ENCODE measurements at regions not wholly inside any gene's neighbourhood (a gene's known extent, or its start where the extent isn't known, plus 50 kb on each side); places are given as distances from the start of the nearest gene placed in this dataset.

DNA sequence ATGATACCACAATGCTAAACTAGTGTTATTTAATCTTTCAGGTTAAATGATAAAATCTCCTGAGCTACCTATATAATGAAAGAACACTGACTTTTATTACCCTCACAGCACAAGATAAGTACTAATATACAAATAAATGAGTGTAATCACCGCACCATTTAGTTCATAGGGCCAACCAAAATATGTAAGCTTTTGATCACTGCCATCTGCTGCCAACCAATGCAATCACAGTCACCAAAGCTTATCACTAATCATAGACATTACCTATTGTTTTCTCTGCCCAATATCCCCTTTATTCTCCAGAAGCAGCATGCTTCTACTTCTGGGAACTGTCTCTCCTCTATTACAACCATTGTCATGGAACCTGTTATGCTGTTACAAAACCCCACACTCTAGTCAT, 151.6 kb upstream of the LRATD1 start:
- no peaks in the 10 kb centered on the region for H3K27me3 ChIP-seq (replicated peaks in 1 of 2; ENCODE audit: control insufficient read depth in 2 of 2, insufficient read depth in 2 of 2, low read length in 1 of 2)
- in situ Hi-C loops (cut with MboI) = no loop called here
- DNase-seq (ENCODE audit: low read depth, low spot score) = no peak
- H3K9ac ChIP-seq (ENCODE audit: control insufficient read depth, insufficient read depth, low read length) = no peak overlapping the region
- no peak overlapping the region for H2AFZ ChIP-seq (ENCODE audit: control insufficient read depth, low read depth, low read length)
- H3K79me2 ChIP-seq (ENCODE audit: control insufficient read depth, insufficient read depth, low read length) = no peaks in the 10 kb centered on the region
- no peaks in the 10 kb centered on the region for H3K36me3 ChIP-seq (ENCODE audit: control insufficient read depth in 2 of 2, insufficient read depth in 2 of 2, low read length in 1 of 2)
- BruUV-seq (replicated peaks) = no TSS peak
- no peak for ATAC-seq
- CTCF ChIA-PET = interaction anchor here (0.9 to 3.5 kb wide), 2 partner anchors 96 to 192 kb away, joined by 3 to 13 read pairs; no protein-coding TSS in a partner anchor
- SMC1A ChIA-PET (ENCODE audit: uncharacterized antibody, unreplicated experiment) = interaction anchor here (0.5 to 2.2 kb wide), 3 partner anchors 95 to 766 kb away, joined by 3 to 9 read pairs (median 3); no protein-coding TSS in a partner anchor
- no peak overlapping the region for H3K4me2 ChIP-seq (ENCODE audit: control insufficient read depth, insufficient read depth)
- intact Hi-C loops (cut with micrococcal nuclease; ENCODE audit: unreplicated experiment) = no loop called here
- no peak overlapping the region for H3K27ac ChIP-seq (ENCODE audit: control insufficient read depth, insufficient read depth)
- no peaks in the 10 kb centered on the region for H3K4me1 ChIP-seq (ENCODE audit: control insufficient read depth, insufficient read depth, low read length)
- POLR2A ChIA-PET = no interaction called here
- FAIRE-seq = no peak
- H4K20me1 ChIP-seq (ENCODE audit: control insufficient read depth, insufficient read depth) = no peaks in the 10 kb centered on the region
- no peak for TF ChIP-seq NR2C2 (IDR thresholded peaks at IDR 0.05; ENCODE audit: borderline replicate concordance, control insufficient read depth, insufficient read length, low read depth)
- no peak for TF ChIP-seq WRNIP1 (IDR thresholded peaks at IDR 0.05; ENCODE audit: borderline replicate concordance, low read depth, low read length)
- TF ChIP-seq IKZF2 (IDR thresholded peaks at IDR 0.05) = no peak
- peak; percentile 17; the same call in 1 of the 2 replicates for TF ChIP-seq SMC3 (IDR thresholded peaks at IDR 0.05; ENCODE audit: borderline replicate concordance, low read length)
- no peak for TF ChIP-seq BMI1 (IDR thresholded peaks at IDR 0.05; ENCODE audit: borderline replicate concordance)
- no peak for TF ChIP-seq BACH1 (IDR thresholded peaks at IDR 0.05; ENCODE audit: borderline replicate concordance)
- RAD21 ChIA-PET (ENCODE audit: unreplicated experiment) = interaction anchor here (0.8 to 1.9 kb wide), 3 partner anchors 94 to 193 kb away, joined by 3 to 8 read pairs (median 3); no protein-coding TSS in a partner anchor
- no peak overlapping the region for H3K4me3 ChIP-seq
- 0% methylated on average over 1 of the region's 1 CpG for WGBS (ENCODE audit: insufficient coverage, insufficient replicate concordance, low lambda C conversion rate, missing lambda C conversion rate)
- no peaks in the 10 kb centered on the region for H3K9me3 ChIP-seq (replicated peaks; ENCODE audit: control insufficient read depth, insufficient read depth, low read length)

- no peaks in the 10 kb centered on the region for H3K79me2 ChIP-seq (ENCODE audit: control insufficient read depth, insufficient read depth, low read length)
- H2AFZ ChIP-seq (ENCODE audit: control insufficient read depth, low read depth, low read length) = no peak overlapping the region
- TF ChIP-seq FOS (IDR thresholded peaks at IDR 0.05; ENCODE audit: borderline replicate concordance, extremely low read depth, insufficient read length) (no peak), HDAC6 (IDR thresholded peaks at IDR 0.05; ENCODE audit: unreplicated experiment) (no peak), ZBTB40 (IDR thresholded peaks at IDR 0.05; ENCODE audit: borderline replicate concordance) (no peak), MYB (IDR thresholded peaks at IDR 0.05; ENCODE audit: borderline replicate concordance, low read depth, low read length) (no peak), SMAD1 (IDR thresholded peaks at IDR 0.05; ENCODE audit: low read depth, partially characterized antibody) (no peak), CREB1 (IDR thresholded peaks at IDR 0.05; ENCODE audit: low read depth) (no peak), POLR2A (IDR thresholded peaks at IDR 0.05; ENCODE audit: low read depth, low read length) (no peak), STAT1 (conservative IDR thresholded peaks at IDR 0.05) (no peak), EZH2 (IDR thresholded peaks at IDR 0.05; ENCODE audit: borderline replicate concordance, control insufficient read depth, low read depth, low read length) (no peak)
These were observed 139.5 kb upstream of the LRATD1 start for GRCh38 chr2:14492920-14493503.

More at GRCh38 chr2:14492920-14493503, 139.5 kb upstream of the LRATD1 start:
- no peak for DNase-seq (ENCODE audit: low read depth, low spot score)
- FAIRE-seq = no peak
- no peak overlapping the region for H3K4me3 ChIP-seq
- no peak overlapping the region for H3K4me2 ChIP-seq (ENCODE audit: control insufficient read depth, insufficient read depth)
- H3K9me3 ChIP-seq (replicated peaks; ENCODE audit: control insufficient read depth, insufficient read depth, low read length) = no peaks in the 10 kb centered on the region
- no peak for ATAC-seq
- intact Hi-C loops (cut with micrococcal nuclease; ENCODE audit: unreplicated experiment) = no loop called here
- no peaks in the 10 kb centered on the region for H3K36me3 ChIP-seq (ENCODE audit: control insufficient read depth in 2 of 2, insufficient read depth in 2 of 2, low read length in 1 of 2)
- ChIA-PET SMC1A (ENCODE audit: uncharacterized antibody, unreplicated experiment) (interaction anchor here (1.2 kb wide), 1 partner anchor 13 kb away, joined by 4 read pairs; no protein-coding TSS in a partner anchor), POLR2A (no interaction called here), CTCF (no interaction called here), RAD21 (ENCODE audit: unreplicated experiment) (interaction anchor here (0.6 kb wide), 1 partner anchor 23 kb away, joined by 3 read pairs; no protein-coding TSS in a partner anchor)
- whole genome bisulfite sequencing (ENCODE audit: insufficient coverage, insufficient replicate concordance, low lambda C conversion rate, missing lambda C conversion rate) = 19% methylated on average over 3 of the region's 3 CpGs
- no TSS peak for BruUV-seq (replicated peaks)
- H3K27me3 ChIP-seq (replicated peaks in 1 of 2; ENCODE audit: control insufficient read depth in 2 of 2, insufficient read depth in 2 of 2, low read length in 1 of 2) = no peaks in the 10 kb centered on the region
- no peak overlapping the region for H3K9ac ChIP-seq (ENCODE audit: control insufficient read depth, insufficient read depth, low read length)
- H4K20me1 ChIP-seq (ENCODE audit: control insufficient read depth, insufficient read depth) = no peaks in the 10 kb centered on the region
- H3K4me1 ChIP-seq (ENCODE audit: control insufficient read depth, insufficient read depth, low read length) = no peaks in the 10 kb centered on the region
- no peak overlapping the region for H3K27ac ChIP-seq (ENCODE audit: control insufficient read depth, insufficient read depth)
- in situ Hi-C loops (cut with MboI) = no loop called here
